WTC11 (cell line): ENCODE measurements at regions not wholly inside any gene's neighbourhood (a gene's known extent, or its start where the extent isn't known, plus 50 kb on each side); places are given as distances from the start of the nearest gene placed in this dataset.

Source experiments
- ATAC-seq: fragments of 200-7000 bp; cut with Tn5 transposase; 2 replicates; pipeline ENCODE4 v1.10.0; 2021; ENCODE audit warnings: mild to moderate bottlenecking, moderate library complexity
- CTCF ChIA-PET: fragments of 300-600 bp; sonication (Branson Sonifier 250); formaldehyde crosslinking; loops from one replicate; lab custom pipeline; 2021; ENCODE audit warnings: antibody characterized with exemption; lab: Charles Lee
- POLR2A ChIA-PET: fragments of 350-600 bp; sonication (Branson Sonifier 250); formaldehyde crosslinking; loops from one replicate; lab custom pipeline; 2021; ENCODE audit warnings: antibody characterized with exemption; lab: Charles Lee
- DNase-seq: peaks from one replicate; pipeline ENCODE4 v3.0.0; 2021; ENCODE audit warnings: low spot score
- H3K27ac Mint-ChIP-seq: 2 replicates; pipeline ENCODE4 v1.8.0; 2021; ENCODE audit warnings: mixed read lengths
- H3K27me3 Mint-ChIP-seq: 2 replicates; pipeline ENCODE4 v1.8.0; 2021; ENCODE audit warnings: low read depth, mild to moderate bottlenecking, moderate library complexity, mixed read lengths
- H3K36me3 Mint-ChIP-seq: 2 replicates; pipeline ENCODE4 v1.8.0; 2021; ENCODE audit warnings: mixed read lengths
- H3K4me1 Mint-ChIP-seq: 2 replicates; pipeline ENCODE4 v1.8.0; 2022; ENCODE audit warnings: mixed read lengths
- H3K4me3 Mint-ChIP-seq: 2 replicates; pipeline ENCODE4 v1.8.0; 2021; ENCODE audit warnings: mild to moderate bottlenecking, moderate library complexity, mixed read lengths
- H3K9me3 Mint-ChIP-seq: 2 replicates; pipeline ENCODE4 v1.8.0; 2021; ENCODE audit warnings: mixed read lengths
- FOXJ3 ChIP-seq: sonication (generic); formaldehyde crosslinking; IDR thresholded peaks from 2 replicates; pipeline ENCODE4 v1.9.0; 2021; ENCODE audit warnings: missing genetic modification reagents, mild to moderate bottlenecking, borderline replicate concordance
- FOXK1 ChIP-seq: sonication (generic); formaldehyde crosslinking; IDR thresholded peaks from 2 replicates; pipeline ENCODE4 v1.8.0; 2022; ENCODE audit warnings: mild to moderate bottlenecking, moderate library complexity, missing genetic modification reagents
- GABPB1 ChIP-seq: sonication (generic); formaldehyde crosslinking; IDR thresholded peaks from 2 replicates; pipeline ENCODE4 v1.8.1; 2023; ENCODE audit warnings: mild to moderate bottlenecking, missing genetic modification reagents
- MAX ChIP-seq: sonication (generic); formaldehyde crosslinking; IDR thresholded peaks from 2 replicates; pipeline ENCODE4 v1.8.0; 2022; ENCODE audit warnings: mild to moderate bottlenecking, missing genetic modification reagents
- NFATC4 ChIP-seq: fragments of 250-450 bp; sonication (Bioruptor Pico); IDR thresholded peaks from 2 replicates; pipeline ENCODE4 v1.9.0; 2021; ENCODE audit warnings: mild to moderate bottlenecking
- NFYB ChIP-seq: sonication (generic); formaldehyde crosslinking; conservative IDR thresholded peaks from 2 replicates; pipeline ENCODE4 v1.8.0; 2022; ENCODE audit warnings: low read depth, missing genetic modification reagents
- OVOL2 ChIP-seq: fragments of 250-450 bp; sonication (Bioruptor Pico); IDR thresholded peaks from 2 replicates; pipeline ENCODE4 v1.9.0; 2021; ENCODE audit warnings: mild to moderate bottlenecking, borderline replicate concordance
- PRRX2 ChIP-seq: fragments of 250-450 bp; sonication (Bioruptor Pico); IDR thresholded peaks from 2 replicates; pipeline ENCODE4 v1.8.0; 2021; ENCODE audit warnings: mild to moderate bottlenecking
- RELA ChIP-seq: sonication (generic); formaldehyde crosslinking; IDR thresholded peaks from 2 replicates; pipeline ENCODE4 v1.8.1; 2022; ENCODE audit warnings: missing genetic modification reagents, mild to moderate bottlenecking, borderline replicate concordance
- TEAD4 ChIP-seq: sonication (generic); formaldehyde crosslinking; IDR thresholded peaks from 2 replicates; pipeline ENCODE4 v1.8.0; 2022; ENCODE audit warnings: mild to moderate bottlenecking, missing genetic modification reagents
- ZNF219 ChIP-seq: sonication (generic); formaldehyde crosslinking; IDR thresholded peaks from 2 replicates; pipeline ENCODE4 v1.8.0; 2023; ENCODE audit warnings: missing genetic modification reagents, mild to moderate bottlenecking, borderline replicate concordance
- ZNF232 ChIP-seq: sonication (generic); formaldehyde crosslinking; IDR thresholded peaks from 2 replicates; pipeline ENCODE4 v1.8.0; 2022; ENCODE audit warnings: mild to moderate bottlenecking, missing genetic modification reagents
- ZSCAN18 ChIP-seq: fragments of 250-450 bp; sonication (Bioruptor Pico); IDR thresholded peaks from 2 replicates; pipeline ENCODE4 v2.1.2; 2022; ENCODE audit warnings: mild to moderate bottlenecking, moderate library complexity
- TF ChIP-seq, protein P1 (sequence below): sonication (generic); formaldehyde crosslinking; IDR thresholded peaks from 2 replicates; pipeline ENCODE4 v1.8.1; 2022; ENCODE audit warnings: low read depth, missing genetic modification reagents, borderline replicate concordance
- TF ChIP-seq, protein P2 (sequence below): sonication (generic); formaldehyde crosslinking; IDR thresholded peaks from 2 replicates; pipeline ENCODE4 v1.8.1; 2023; ENCODE audit warnings: mild to moderate bottlenecking, missing genetic modification reagents, borderline replicate concordance
- TF ChIP-seq, protein P3 (sequence below): sonication (generic); formaldehyde crosslinking; IDR thresholded peaks from 2 replicates; pipeline ENCODE4 v1.8.0; 2023; ENCODE audit warnings: missing genetic modification reagents
- TF ChIP-seq, protein P4 (sequence below): fragments of 200-600 bp; IDR thresholded peaks from 2 replicates; pipeline ENCODE4 v1.8.0; 2022; ENCODE audit warnings: antibody characterized with exemption
- TF ChIP-seq, protein P5 (sequence below): sonication (generic); formaldehyde crosslinking; IDR thresholded peaks from 2 replicates; pipeline ENCODE4 v1.8.0; 2022; ENCODE audit warnings: mild to moderate bottlenecking, missing genetic modification reagents
- TF ChIP-seq, protein P6 (sequence below): sonication (generic); formaldehyde crosslinking; IDR thresholded peaks from 2 replicates; pipeline ENCODE4 v1.8.0; 2022; ENCODE audit warnings: mild to moderate bottlenecking, missing genetic modification reagents

GRCh38 chr7:155168597-155169480, 98.7 kb downstream of the HTR5A start (continued):
- TF ChIP-seq, protein P1, sequence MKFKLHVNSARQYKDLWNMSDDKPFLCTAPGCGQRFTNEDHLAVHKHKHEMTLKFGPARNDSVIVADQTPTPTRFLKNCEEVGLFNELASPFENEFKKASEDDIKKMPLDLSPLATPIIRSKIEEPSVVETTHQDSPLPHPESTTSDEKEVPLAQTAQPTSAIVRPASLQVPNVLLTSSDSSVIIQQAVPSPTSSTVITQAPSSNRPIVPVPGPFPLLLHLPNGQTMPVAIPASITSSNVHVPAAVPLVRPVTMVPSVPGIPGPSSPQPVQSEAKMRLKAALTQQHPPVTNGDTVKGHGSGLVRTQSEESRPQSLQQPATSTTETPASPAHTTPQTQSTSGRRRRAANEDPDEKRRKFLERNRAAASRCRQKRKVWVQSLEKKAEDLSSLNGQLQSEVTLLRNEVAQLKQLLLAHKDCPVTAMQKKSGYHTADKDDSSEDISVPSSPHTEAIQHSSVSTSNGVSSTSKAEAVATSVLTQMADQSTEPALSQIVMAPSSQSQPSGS, result no peak
- TF ChIP-seq PRRX2 (no peak), RELA (CRISPR knock-in tag) (no peak), ZSCAN18 (no peak), ZNF232 (no peak)
- TF ChIP-seq, protein P2, sequence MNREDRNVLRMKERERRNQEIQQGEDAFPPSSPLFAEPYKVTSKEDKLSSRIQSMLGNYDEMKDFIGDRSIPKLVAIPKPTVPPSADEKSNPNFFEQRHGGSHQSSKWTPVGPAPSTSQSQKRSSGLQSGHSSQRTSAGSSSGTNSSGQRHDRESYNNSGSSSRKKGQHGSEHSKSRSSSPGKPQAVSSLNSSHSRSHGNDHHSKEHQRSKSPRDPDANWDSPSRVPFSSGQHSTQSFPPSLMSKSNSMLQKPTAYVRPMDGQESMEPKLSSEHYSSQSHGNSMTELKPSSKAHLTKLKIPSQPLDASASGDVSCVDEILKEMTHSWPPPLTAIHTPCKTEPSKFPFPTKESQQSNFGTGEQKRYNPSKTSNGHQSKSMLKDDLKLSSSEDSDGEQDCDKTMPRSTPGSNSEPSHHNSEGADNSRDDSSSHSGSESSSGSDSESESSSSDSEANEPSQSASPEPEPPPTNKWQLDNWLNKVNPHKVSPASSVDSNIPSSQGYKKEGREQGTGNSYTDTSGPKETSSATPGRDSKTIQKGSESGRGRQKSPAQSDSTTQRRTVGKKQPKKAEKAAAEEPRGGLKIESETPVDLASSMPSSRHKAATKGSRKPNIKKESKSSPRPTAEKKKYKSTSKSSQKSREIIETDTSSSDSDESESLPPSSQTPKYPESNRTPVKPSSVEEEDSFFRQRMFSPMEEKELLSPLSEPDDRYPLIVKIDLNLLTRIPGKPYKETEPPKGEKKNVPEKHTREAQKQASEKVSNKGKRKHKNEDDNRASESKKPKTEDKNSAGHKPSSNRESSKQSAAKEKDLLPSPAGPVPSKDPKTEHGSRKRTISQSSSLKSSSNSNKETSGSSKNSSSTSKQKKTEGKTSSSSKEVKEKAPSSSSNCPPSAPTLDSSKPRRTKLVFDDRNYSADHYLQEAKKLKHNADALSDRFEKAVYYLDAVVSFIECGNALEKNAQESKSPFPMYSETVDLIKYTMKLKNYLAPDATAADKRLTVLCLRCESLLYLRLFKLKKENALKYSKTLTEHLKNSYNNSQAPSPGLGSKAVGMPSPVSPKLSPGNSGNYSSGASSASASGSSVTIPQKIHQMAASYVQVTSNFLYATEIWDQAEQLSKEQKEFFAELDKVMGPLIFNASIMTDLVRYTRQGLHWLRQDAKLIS (CRISPR knock-in tag), result no peak
- TF ChIP-seq, protein P3, sequence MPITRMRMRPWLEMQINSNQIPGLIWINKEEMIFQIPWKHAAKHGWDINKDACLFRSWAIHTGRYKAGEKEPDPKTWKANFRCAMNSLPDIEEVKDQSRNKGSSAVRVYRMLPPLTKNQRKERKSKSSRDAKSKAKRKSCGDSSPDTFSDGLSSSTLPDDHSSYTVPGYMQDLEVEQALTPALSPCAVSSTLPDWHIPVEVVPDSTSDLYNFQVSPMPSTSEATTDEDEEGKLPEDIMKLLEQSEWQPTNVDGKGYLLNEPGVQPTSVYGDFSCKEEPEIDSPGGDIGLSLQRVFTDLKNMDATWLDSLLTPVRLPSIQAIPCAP (CRISPR knock-in tag), result no peak

GRCh38 chr7:155169498-155170065, 99.5 kb downstream of the HTR5A start:
- ATAC-seq (no peak), DNase-seq (no peak)
- peaks cover 12% of the 10 kb centered on the region for H3K9me3 Mint-ChIP-seq
- POLR2A ChIA-PET, result no interaction called here
- H3K27ac Mint-ChIP-seq, result no peak overlapping the region
- CTCF ChIA-PET, result no interaction called here
- H3K36me3 Mint-ChIP-seq, result no peaks in the 10 kb centered on the region
- H3K27me3 Mint-ChIP-seq, result no peaks in the 10 kb centered on the region
- H3K4me1 Mint-ChIP-seq, result no peaks in the 10 kb centered on the region
- H3K4me3 Mint-ChIP-seq, result no peak overlapping the region
- TF ChIP-seq OVOL2 (CRISPR knock-in tag), result no peak
- no peak for TF ChIP-seq GABPB1 (CRISPR knock-in tag)
- no peak for TF ChIP-seq NFATC4 (CRISPR knock-in tag)
- TF ChIP-seq FOXJ3 (CRISPR knock-in tag), result no peak
- TF ChIP-seq, protein P3 (CRISPR knock-in tag), result no peak
- TF ChIP-seq FOXK1 (CRISPR knock-in tag), result no peak
- TF ChIP-seq, protein P4, sequence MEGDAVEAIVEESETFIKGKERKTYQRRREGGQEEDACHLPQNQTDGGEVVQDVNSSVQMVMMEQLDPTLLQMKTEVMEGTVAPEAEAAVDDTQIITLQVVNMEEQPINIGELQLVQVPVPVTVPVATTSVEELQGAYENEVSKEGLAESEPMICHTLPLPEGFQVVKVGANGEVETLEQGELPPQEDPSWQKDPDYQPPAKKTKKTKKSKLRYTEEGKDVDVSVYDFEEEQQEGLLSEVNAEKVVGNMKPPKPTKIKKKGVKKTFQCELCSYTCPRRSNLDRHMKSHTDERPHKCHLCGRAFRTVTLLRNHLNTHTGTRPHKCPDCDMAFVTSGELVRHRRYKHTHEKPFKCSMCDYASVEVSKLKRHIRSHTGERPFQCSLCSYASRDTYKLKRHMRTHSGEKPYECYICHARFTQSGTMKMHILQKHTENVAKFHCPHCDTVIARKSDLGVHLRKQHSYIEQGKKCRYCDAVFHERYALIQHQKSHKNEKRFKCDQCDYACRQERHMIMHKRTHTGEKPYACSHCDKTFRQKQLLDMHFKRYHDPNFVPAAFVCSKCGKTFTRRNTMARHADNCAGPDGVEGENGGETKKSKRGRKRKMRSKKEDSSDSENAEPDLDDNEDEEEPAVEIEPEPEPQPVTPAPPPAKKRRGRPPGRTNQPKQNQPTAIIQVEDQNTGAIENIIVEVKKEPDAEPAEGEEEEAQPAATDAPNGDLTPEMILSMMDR, result no peak
- TF ChIP-seq, protein P5, sequence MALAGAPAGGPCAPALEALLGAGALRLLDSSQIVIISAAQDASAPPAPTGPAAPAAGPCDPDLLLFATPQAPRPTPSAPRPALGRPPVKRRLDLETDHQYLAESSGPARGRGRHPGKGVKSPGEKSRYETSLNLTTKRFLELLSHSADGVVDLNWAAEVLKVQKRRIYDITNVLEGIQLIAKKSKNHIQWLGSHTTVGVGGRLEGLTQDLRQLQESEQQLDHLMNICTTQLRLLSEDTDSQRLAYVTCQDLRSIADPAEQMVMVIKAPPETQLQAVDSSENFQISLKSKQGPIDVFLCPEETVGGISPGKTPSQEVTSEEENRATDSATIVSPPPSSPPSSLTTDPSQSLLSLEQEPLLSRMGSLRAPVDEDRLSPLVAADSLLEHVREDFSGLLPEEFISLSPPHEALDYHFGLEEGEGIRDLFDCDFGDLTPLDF (CRISPR knock-in tag), result no peak
- TF ChIP-seq NFYB (CRISPR knock-in tag), result no peak
- no peak for TF ChIP-seq MAX (CRISPR knock-in tag)
- TF ChIP-seq TEAD4 (CRISPR knock-in tag), result no peak
- TF ChIP-seq, protein P6, sequence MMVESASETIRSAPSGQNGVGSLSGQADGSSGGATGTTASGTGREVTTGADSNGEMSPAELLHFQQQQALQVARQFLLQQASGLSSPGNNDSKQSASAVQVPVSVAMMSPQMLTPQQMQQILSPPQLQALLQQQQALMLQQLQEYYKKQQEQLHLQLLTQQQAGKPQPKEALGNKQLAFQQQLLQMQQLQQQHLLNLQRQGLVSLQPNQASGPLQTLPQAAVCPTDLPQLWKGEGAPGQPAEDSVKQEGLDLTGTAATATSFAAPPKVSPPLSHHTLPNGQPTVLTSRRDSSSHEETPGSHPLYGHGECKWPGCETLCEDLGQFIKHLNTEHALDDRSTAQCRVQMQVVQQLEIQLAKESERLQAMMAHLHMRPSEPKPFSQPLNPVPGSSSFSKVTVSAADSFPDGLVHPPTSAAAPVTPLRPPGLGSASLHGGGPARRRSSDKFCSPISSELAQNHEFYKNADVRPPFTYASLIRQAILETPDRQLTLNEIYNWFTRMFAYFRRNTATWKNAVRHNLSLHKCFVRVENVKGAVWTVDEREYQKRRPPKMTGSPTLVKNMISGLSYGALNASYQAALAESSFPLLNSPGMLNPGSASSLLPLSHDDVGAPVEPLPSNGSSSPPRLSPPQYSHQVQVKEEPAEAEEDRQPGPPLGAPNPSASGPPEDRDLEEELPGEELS (CRISPR knock-in tag), result no peak
- TF ChIP-seq ZNF219 (CRISPR knock-in tag), result no peak
